ENCODE measurements at regions not wholly inside any gene's neighbourhood (a gene's known extent, or its start where the extent isn't known, plus 50 kb on each side); places are given as distances from the start of the nearest gene placed in this dataset.

- TF ChIP-seq, protein P1, sequence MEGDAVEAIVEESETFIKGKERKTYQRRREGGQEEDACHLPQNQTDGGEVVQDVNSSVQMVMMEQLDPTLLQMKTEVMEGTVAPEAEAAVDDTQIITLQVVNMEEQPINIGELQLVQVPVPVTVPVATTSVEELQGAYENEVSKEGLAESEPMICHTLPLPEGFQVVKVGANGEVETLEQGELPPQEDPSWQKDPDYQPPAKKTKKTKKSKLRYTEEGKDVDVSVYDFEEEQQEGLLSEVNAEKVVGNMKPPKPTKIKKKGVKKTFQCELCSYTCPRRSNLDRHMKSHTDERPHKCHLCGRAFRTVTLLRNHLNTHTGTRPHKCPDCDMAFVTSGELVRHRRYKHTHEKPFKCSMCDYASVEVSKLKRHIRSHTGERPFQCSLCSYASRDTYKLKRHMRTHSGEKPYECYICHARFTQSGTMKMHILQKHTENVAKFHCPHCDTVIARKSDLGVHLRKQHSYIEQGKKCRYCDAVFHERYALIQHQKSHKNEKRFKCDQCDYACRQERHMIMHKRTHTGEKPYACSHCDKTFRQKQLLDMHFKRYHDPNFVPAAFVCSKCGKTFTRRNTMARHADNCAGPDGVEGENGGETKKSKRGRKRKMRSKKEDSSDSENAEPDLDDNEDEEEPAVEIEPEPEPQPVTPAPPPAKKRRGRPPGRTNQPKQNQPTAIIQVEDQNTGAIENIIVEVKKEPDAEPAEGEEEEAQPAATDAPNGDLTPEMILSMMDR (IDR thresholded peaks at IDR 0.05; ENCODE audit: insufficient read depth, low read length, poor library complexity, severe bottlenecking): no peak
- H3K27me3 ChIP-seq (ENCODE audit: control insufficient read depth, insufficient read depth, low read length): no peaks in the 10 kb centered on the region
- H3K36me3 ChIP-seq (ENCODE audit: control insufficient read depth, insufficient read depth, low read length): no peaks in the 10 kb centered on the region
- no peak overlapping the region for H3K4me3 ChIP-seq (ENCODE audit: low read depth, low read length)
- DNase-seq (ENCODE audit: low read depth): no peak
Observed at GRCh38 chr5:33258553-33258952, 182.2 kb upstream of the TARS1 start.

DNA sequence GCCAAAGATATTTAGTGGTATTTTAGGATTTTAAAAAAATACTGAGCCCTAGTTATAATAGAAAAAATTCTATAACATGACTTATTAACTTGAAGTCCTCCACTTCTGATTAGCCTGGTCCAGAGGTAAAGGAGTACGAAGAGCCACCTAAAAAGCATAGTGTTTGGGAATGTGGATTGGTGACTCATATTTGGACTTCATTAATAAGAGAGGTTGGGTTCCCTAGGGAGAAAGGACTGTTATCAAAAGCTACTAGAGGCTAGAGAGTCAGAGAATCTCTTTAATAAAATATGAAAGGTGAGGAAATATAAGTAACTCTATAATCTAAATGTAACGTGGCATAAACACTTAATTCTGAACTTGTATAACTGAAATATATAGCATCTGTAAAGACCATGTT lies 180.7 kb upstream of the TARS1 start:
- Histone ChIP-seq H3K4me3 (ENCODE audit: low read depth, low read length) (no peak overlapping the region), H3K27me3 (ENCODE audit: control insufficient read depth, insufficient read depth, low read length) (no peaks in the 10 kb centered on the region), H3K36me3 (ENCODE audit: control insufficient read depth, insufficient read depth, low read length) (no peaks in the 10 kb centered on the region)
- TF ChIP-seq, protein P1 (IDR thresholded peaks at IDR 0.05; ENCODE audit: insufficient read depth, low read length, poor library complexity, severe bottlenecking): no peak
- DNase-seq (ENCODE audit: low read depth): no peak

GRCh38 chr5:33261305-33261704 lies 179.5 kb upstream of the TARS1 start:
- TF ChIP-seq, protein P1 (IDR thresholded peaks at IDR 0.05; ENCODE audit: insufficient read depth, low read length, poor library complexity, severe bottlenecking): no peak

DNA sequence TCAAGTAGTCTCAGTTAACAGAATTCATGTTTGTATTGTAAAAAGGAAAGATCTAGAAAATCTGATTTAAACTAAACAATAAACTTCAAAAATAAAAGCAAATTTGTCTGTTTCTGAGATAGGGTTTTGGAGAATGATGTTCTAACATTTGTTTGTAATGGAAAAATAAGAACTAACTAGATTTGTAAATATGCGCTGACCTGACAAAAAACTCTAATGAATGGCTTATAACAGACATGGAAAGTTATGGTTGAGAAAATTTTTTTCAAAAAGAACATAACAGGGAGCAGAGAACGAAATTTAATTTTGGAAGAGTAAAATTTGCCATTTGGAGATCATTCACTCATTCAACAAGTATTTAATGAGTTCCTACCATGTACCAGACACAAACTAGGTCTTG lies 179.0 kb upstream of the TARS1 start:
- no peaks in the 10 kb centered on the region for H3K36me3 ChIP-seq (ENCODE audit: control insufficient read depth, insufficient read depth, low read length)
- TF ChIP-seq, protein P1 (IDR thresholded peaks at IDR 0.05; ENCODE audit: insufficient read depth, low read length, poor library complexity, severe bottlenecking): no peak
- DNase-seq (ENCODE audit: low read depth): no peak
- no peaks in the 10 kb centered on the region for H3K27me3 ChIP-seq (ENCODE audit: control insufficient read depth, insufficient read depth, low read length)
- no peak overlapping the region for H3K4me3 ChIP-seq (ENCODE audit: low read depth, low read length)

More at GRCh38 chr5:33261305-33261704, 179.5 kb upstream of the TARS1 start:
- no peaks in the 10 kb centered on the region for H3K36me3 ChIP-seq (ENCODE audit: control insufficient read depth, insufficient read depth, low read length)
- no peak for DNase-seq (ENCODE audit: low read depth)
- no peak overlapping the region for H3K4me3 ChIP-seq (ENCODE audit: low read depth, low read length)
- H3K27me3 ChIP-seq (ENCODE audit: control insufficient read depth, insufficient read depth, low read length): no peaks in the 10 kb centered on the region

- Histone ChIP-seq H3K4me3 (ENCODE audit: low read depth, low read length) (no peak overlapping the region), H3K27me3 (ENCODE audit: control insufficient read depth, insufficient read depth, low read length) (no peaks in the 10 kb centered on the region), H3K36me3 (ENCODE audit: control insufficient read depth, insufficient read depth, low read length) (no peaks in the 10 kb centered on the region)
- TF ChIP-seq, protein P1 (IDR thresholded peaks at IDR 0.05; ENCODE audit: insufficient read depth, low read length, poor library complexity, severe bottlenecking): no peak
- no peak for DNase-seq (ENCODE audit: low read depth)
Observed at GRCh38 chr5:33267801-33268200, 173.0 kb upstream of the TARS1 start.

GRCh38 chr5:33268374-33268773 lies 172.4 kb upstream of the TARS1 start:
- no peak for DNase-seq (ENCODE audit: low read depth)
- H3K27me3 ChIP-seq (ENCODE audit: control insufficient read depth, insufficient read depth, low read length): no peaks in the 10 kb centered on the region
- H3K36me3 ChIP-seq (ENCODE audit: control insufficient read depth, insufficient read depth, low read length): no peaks in the 10 kb centered on the region
- no peak overlapping the region for H3K4me3 ChIP-seq (ENCODE audit: low read depth, low read length)
- TF ChIP-seq, protein P1 (IDR thresholded peaks at IDR 0.05; ENCODE audit: insufficient read depth, low read length, poor library complexity, severe bottlenecking): no peak

All from kidney epithelial cell (primary cell).